ENCODE measurements at regions not wholly inside any gene's neighbourhood (a gene's known extent, or its start where the extent isn't known, plus 50 kb on each side); places are given as distances from the start of the nearest gene placed in this dataset.

DNA sequence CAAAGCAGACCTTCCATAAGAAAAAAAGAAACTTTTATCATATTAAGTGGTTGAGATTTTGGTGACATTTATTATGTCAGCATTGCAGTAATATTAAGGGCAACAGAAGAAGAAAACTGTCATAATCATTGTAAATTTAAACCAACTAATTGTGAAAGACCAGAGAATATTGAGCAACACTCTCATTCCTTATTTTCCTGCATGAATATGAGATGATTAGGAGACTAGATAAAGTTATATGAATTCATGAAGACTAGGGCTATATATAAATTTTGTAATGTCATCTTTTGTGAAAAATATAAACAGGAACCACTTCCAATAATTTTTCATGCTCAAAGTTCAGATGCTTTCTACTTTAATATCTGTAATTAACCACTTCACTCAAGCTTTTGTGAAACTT, 974.5 kb upstream of the CDH10 start:
- intact Hi-C loops (cut with micrococcal nuclease; ENCODE audit: unreplicated experiment) = no loop called here
- no TSS peak for BruUV-seq (replicated peaks)

DNA sequence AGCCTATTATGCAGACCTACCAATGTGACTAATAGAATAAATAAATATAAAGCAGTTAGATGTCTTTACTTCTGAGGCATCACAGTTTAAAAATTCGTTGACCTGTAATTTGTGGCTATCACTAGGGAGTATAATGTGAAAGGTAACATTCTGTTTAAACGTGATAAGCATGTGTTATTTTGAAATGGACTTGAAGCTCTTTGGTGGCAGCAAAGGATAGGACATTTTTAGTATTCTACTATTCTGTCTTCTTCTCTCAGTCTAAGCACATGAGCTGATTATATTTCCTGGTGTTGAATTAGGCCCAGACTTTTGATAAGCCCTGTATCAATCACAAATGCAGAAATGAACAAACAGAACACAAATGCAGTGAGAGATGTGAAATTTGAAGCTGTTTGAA, 974.0 kb upstream of the CDH10 start:
- DNase-seq (ENCODE audit: low spot score) = no peak
- ChIA-PET POLR2A (no interaction called here), CTCF (ENCODE audit: unreplicated experiment) (no interaction called here)
- H3K9me3 ChIP-seq (ENCODE audit: low read length) = no peaks in the 10 kb centered on the region
- no peaks in the 10 kb centered on the region for H3K79me2 ChIP-seq (ENCODE audit: insufficient read depth, low read depth, low read length)
- BruUV-seq (replicated peaks) = no TSS peak
- no peaks in the 10 kb centered on the region for H3K4me1 ChIP-seq (ENCODE audit: insufficient read depth, low read length, poor library complexity, severe bottlenecking)
- TF ChIP-seq EZH2phosphoT487 (IDR thresholded peaks at IDR 0.05; ENCODE audit: borderline replicate concordance, low read depth, low read length) = no peak
- TF ChIP-seq, protein P1, sequence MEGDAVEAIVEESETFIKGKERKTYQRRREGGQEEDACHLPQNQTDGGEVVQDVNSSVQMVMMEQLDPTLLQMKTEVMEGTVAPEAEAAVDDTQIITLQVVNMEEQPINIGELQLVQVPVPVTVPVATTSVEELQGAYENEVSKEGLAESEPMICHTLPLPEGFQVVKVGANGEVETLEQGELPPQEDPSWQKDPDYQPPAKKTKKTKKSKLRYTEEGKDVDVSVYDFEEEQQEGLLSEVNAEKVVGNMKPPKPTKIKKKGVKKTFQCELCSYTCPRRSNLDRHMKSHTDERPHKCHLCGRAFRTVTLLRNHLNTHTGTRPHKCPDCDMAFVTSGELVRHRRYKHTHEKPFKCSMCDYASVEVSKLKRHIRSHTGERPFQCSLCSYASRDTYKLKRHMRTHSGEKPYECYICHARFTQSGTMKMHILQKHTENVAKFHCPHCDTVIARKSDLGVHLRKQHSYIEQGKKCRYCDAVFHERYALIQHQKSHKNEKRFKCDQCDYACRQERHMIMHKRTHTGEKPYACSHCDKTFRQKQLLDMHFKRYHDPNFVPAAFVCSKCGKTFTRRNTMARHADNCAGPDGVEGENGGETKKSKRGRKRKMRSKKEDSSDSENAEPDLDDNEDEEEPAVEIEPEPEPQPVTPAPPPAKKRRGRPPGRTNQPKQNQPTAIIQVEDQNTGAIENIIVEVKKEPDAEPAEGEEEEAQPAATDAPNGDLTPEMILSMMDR (conservative IDR thresholded peaks at IDR 0.05; ENCODE audit: low read length) = no peak
- no peak overlapping the region for H2AFZ ChIP-seq (ENCODE audit: low read length)
- no peak overlapping the region for H3K27ac ChIP-seq (ENCODE audit: low read depth, low read length, poor library complexity, severe bottlenecking)
- no peak overlapping the region for H3K4me2 ChIP-seq (ENCODE audit: low read length)
- no peak overlapping the region for H3K4me3 ChIP-seq (ENCODE audit: low read depth, low read length, poor library complexity, severe bottlenecking)
- no peaks in the 10 kb centered on the region for H3K36me3 ChIP-seq (ENCODE audit: insufficient read depth, low read length)
- no peaks in the 10 kb centered on the region for H3K9me2 ChIP-seq (ENCODE audit: insufficient read depth, low read length)
- intact Hi-C loops (cut with micrococcal nuclease; ENCODE audit: unreplicated experiment) = no loop called here
- no peaks in the 10 kb centered on the region for H4K20me1 ChIP-seq (ENCODE audit: insufficient read depth, low read length)

More for the DNA sequence above, 974.5 kb upstream of the CDH10 start:
- ChIA-PET POLR2A (no interaction called here), CTCF (ENCODE audit: unreplicated experiment) (interaction anchor here (0.6 kb wide), 1 partner anchor 741 kb away, joined by 5 read pairs; no protein-coding TSS in a partner anchor)
- TF ChIP-seq, protein P1 (conservative IDR thresholded peaks at IDR 0.05; ENCODE audit: low read length) = no peak
- TF ChIP-seq EZH2phosphoT487 (IDR thresholded peaks at IDR 0.05; ENCODE audit: borderline replicate concordance, low read depth, low read length) = no peak
- no peak overlapping the region for H3K4me3 ChIP-seq (ENCODE audit: low read depth, low read length, poor library complexity, severe bottlenecking)
- H2AFZ ChIP-seq (ENCODE audit: low read length) = no peak overlapping the region
- no peaks in the 10 kb centered on the region for H3K36me3 ChIP-seq (ENCODE audit: insufficient read depth, low read length)
- H3K9me3 ChIP-seq (ENCODE audit: low read length) = no peaks in the 10 kb centered on the region
- no peak overlapping the region for H3K27ac ChIP-seq (ENCODE audit: low read depth, low read length, poor library complexity, severe bottlenecking)
- H3K79me2 ChIP-seq (ENCODE audit: insufficient read depth, low read depth, low read length) = no peaks in the 10 kb centered on the region
- no peak for DNase-seq (ENCODE audit: low spot score)
- no peaks in the 10 kb centered on the region for H3K9me2 ChIP-seq (ENCODE audit: insufficient read depth, low read length)
- H3K4me1 ChIP-seq (ENCODE audit: insufficient read depth, low read length, poor library complexity, severe bottlenecking) = no peaks in the 10 kb centered on the region
- no peak overlapping the region for H3K4me2 ChIP-seq (ENCODE audit: low read length)
- H4K20me1 ChIP-seq (ENCODE audit: insufficient read depth, low read length) = no peaks in the 10 kb centered on the region

DNA sequence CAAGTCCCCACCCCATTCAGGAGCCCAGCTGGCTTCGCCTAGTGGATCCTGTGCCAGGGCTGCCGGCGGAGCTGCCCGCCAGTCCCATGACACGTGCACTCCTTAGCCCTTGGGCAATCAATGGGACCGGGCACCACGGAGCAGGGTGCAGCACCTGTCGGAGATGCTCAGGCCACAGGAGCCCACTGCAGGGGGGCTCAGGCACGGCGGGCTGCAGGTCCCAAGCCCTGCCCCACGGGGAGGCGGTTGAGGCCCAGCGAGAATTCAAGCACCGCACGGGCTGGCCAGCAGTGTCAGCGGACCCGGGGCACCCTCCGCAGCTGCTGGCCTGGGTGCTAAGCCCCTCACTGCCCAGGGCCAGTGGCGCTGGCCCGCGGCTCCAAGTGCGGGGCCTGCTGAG, 969.7 kb upstream of the CDH10 start:
- Histone ChIP-seq H3K4me1 (ENCODE audit: insufficient read depth, low read length, poor library complexity, severe bottlenecking) (no peaks in the 10 kb centered on the region), H3K9me2 (ENCODE audit: insufficient read depth, low read length) (no peaks in the 10 kb centered on the region), H4K20me1 (ENCODE audit: insufficient read depth, low read length) (no peaks in the 10 kb centered on the region), H3K36me3 (ENCODE audit: insufficient read depth, low read length) (no peaks in the 10 kb centered on the region), H2AFZ (ENCODE audit: low read length) (no peak overlapping the region), H3K4me2 (ENCODE audit: low read length) (no peak overlapping the region), H3K27ac (ENCODE audit: low read depth, low read length, poor library complexity, severe bottlenecking) (no peak overlapping the region), H3K9me3 (ENCODE audit: low read length) (no peaks in the 10 kb centered on the region), H3K4me3 (ENCODE audit: low read depth, low read length, poor library complexity, severe bottlenecking) (no peak overlapping the region), H3K79me2 (ENCODE audit: insufficient read depth, low read depth, low read length) (no peaks in the 10 kb centered on the region)
- CTCF ChIA-PET (ENCODE audit: unreplicated experiment) = no interaction called here
- POLR2A ChIA-PET = no interaction called here
- DNase-seq (ENCODE audit: low spot score) = no peak
- TF ChIP-seq, protein P1 (conservative IDR thresholded peaks at IDR 0.05; ENCODE audit: low read length) = no peak
- no peak for TF ChIP-seq EZH2phosphoT487 (IDR thresholded peaks at IDR 0.05; ENCODE audit: borderline replicate concordance, low read depth, low read length)
- intact Hi-C loops (cut with micrococcal nuclease; ENCODE audit: unreplicated experiment) = no loop called here
- no TSS peak for BruUV-seq (replicated peaks)

All from OCI-LY7 (cell line).